WERI-Rb-1 (cell line): ENCODE measurements at regions not wholly inside any gene's neighbourhood (a gene's known extent, or its start where the extent isn't known, plus 50 kb on each side); places are given as distances from the start of the nearest gene placed in this dataset.
"Not testable (repeated sequence)": the region's sequence is repeated elsewhere in the genome, so short reads cannot be mapped to it uniquely, and the experiment has no call there.

ENCODE experiments used
- DNase-seq: peaks from one replicate; pipeline ENCODE4 v3.0.0-alpha.2; 2020
- H3K27ac ChIP-seq: fragments of 250-450 bp; sonication (Bioruptor Pico); 2 replicates; pipeline ENCODE4 v1.5.1; 2020; ENCODE audit warnings: mild to moderate bottlenecking, moderate library complexity
- H3K27me3 ChIP-seq: fragments of 250-450 bp; sonication (Bioruptor Pico); 2 replicates; pipeline ENCODE4 v1.5.1; 2021; ENCODE audit warnings: mild to moderate bottlenecking, low read depth, moderate library complexity; ENCODE audit not compliant: insufficient read depth, severe bottlenecking
- H3K36me3 ChIP-seq: fragments of 250-450 bp; sonication (Bioruptor Pico); 2 replicates; pipeline ENCODE4 v1.5.1; 2020; ENCODE audit warnings: mild to moderate bottlenecking, moderate library complexity
- H3K4me3 ChIP-seq: 2 replicates; pipeline ENCODE4 v1.5.1; 2011; ENCODE audit warnings: low read depth, mild to moderate bottlenecking, control low read depth, low read length
- H3K9me3 ChIP-seq: fragments of 250-450 bp; sonication (Bioruptor Pico); 2 replicates; pipeline ENCODE4 v1.5.1; 2021; ENCODE audit warnings: mild to moderate bottlenecking, moderate library complexity; ENCODE audit not compliant: severe bottlenecking
- CTCF ChIP-seq: IDR thresholded peaks from 2 replicates; pipeline ENCODE4 v1.5.1; 2011; ENCODE audit warnings: low read depth, mild to moderate bottlenecking, control low read depth, inconsistent platforms, low read length

- no peak for DNase-seq
- Histone ChIP-seq H3K27me3 (no peaks in the 10 kb centered on the region), H3K27ac (no peak overlapping the region), H3K9me3 (no peaks in the 10 kb centered on the region), H3K36me3 (no peaks in the 10 kb centered on the region), H3K4me3 (no peak overlapping the region)
- no peak for TF ChIP-seq CTCF
These were observed 350.9 kb upstream of the SPAG17 start for GRCh38 chr1:118535901-118536300.

GRCh38 chr1:118511922-118512321, 326.9 kb upstream of the SPAG17 start:
- not testable (repeated sequence) for DNase-seq, H3K4me3 ChIP-seq, H3K27me3 ChIP-seq, H3K36me3 ChIP-seq, H3K9me3 ChIP-seq, H3K27ac ChIP-seq

- no peaks in the 10 kb centered on the region for H3K9me3 ChIP-seq
- no peak for DNase-seq
- H3K36me3 ChIP-seq: no peaks in the 10 kb centered on the region
- no peaks in the 10 kb centered on the region for H3K27me3 ChIP-seq
- H3K27ac ChIP-seq: no peak overlapping the region
- TF ChIP-seq CTCF: no peak
- no peak overlapping the region for H3K4me3 ChIP-seq
These were observed 319.8 kb upstream of the SPAG17 start for GRCh38 chr1:118504867-118505266.

GRCh38 chr1:118504221-118504644, 319.2 kb upstream of the SPAG17 start:
- no peaks in the 10 kb centered on the region for H3K36me3 ChIP-seq
- DNase-seq: no peak
- no peak overlapping the region for H3K4me3 ChIP-seq
- no peak overlapping the region for H3K27ac ChIP-seq
- H3K9me3 ChIP-seq: no peaks in the 10 kb centered on the region
- no peak for TF ChIP-seq CTCF
- H3K27me3 ChIP-seq: no peaks in the 10 kb centered on the region

GRCh38 chr1:118503752-118504151, 318.7 kb upstream of the SPAG17 start:
- Histone ChIP-seq H3K9me3 (no peaks in the 10 kb centered on the region), H3K27me3 (no peaks in the 10 kb centered on the region), H3K4me3 (no peak overlapping the region), H3K36me3 (no peaks in the 10 kb centered on the region), H3K27ac (no peak overlapping the region)
- no peak for DNase-seq
- TF ChIP-seq CTCF: no peak

GRCh38 chr1:118494998-118495397, 310.0 kb upstream of the SPAG17 start:
- no peak for TF ChIP-seq CTCF
- Histone ChIP-seq H3K27me3 (peaks cover 4% of the 10 kb centered on the region), H3K4me3 (no peak overlapping the region), H3K9me3 (no peaks in the 10 kb centered on the region), H3K36me3 (no peaks in the 10 kb centered on the region), H3K27ac (no peak overlapping the region)
- DNase-seq: no peak
